HUES6 (cell line): ENCODE measurements at regions not wholly inside any gene's neighbourhood (a gene's known extent, or its start where the extent isn't known, plus 50 kb on each side); places are given as distances from the start of the nearest gene placed in this dataset.

Experiments used
- H3K27ac ChIP-seq: 2 replicates; pipeline ENCODE4 v1.7.0; 2013; ENCODE audit warnings: low read depth, mild to moderate bottlenecking, low read length, inconsistent platforms
- H3K27me3 ChIP-seq: 2 replicates; pipeline ENCODE4 v1.6.1; 2013; ENCODE audit warnings: low read length; ENCODE audit not compliant: control insufficient read depth, insufficient read depth
- H3K36me3 ChIP-seq: 2 replicates; pipeline ENCODE4 v1.6.1; 2013; ENCODE audit warnings: low read length; ENCODE audit not compliant: control insufficient read depth, insufficient read depth
- H3K4me1 ChIP-seq: 2 replicates; pipeline ENCODE4 v1.6.1; 2013; ENCODE audit warnings: low read length; ENCODE audit not compliant: control insufficient read depth, insufficient read depth
- H3K4me3 ChIP-seq: 2 replicates; pipeline ENCODE4 v1.5.1; 2013; ENCODE audit warnings: low read depth, low read length
- H3K9ac ChIP-seq: one replicate; pipeline ENCODE4 v1.6.1; 2013; ENCODE audit warnings: mild to moderate bottlenecking, low read length
- H3K9me3 ChIP-seq: 2 replicates; pipeline ENCODE4 v1.6.1; 2013; ENCODE audit warnings: low read depth, low read length; ENCODE audit not compliant: control insufficient read depth, insufficient read depth

DNA sequence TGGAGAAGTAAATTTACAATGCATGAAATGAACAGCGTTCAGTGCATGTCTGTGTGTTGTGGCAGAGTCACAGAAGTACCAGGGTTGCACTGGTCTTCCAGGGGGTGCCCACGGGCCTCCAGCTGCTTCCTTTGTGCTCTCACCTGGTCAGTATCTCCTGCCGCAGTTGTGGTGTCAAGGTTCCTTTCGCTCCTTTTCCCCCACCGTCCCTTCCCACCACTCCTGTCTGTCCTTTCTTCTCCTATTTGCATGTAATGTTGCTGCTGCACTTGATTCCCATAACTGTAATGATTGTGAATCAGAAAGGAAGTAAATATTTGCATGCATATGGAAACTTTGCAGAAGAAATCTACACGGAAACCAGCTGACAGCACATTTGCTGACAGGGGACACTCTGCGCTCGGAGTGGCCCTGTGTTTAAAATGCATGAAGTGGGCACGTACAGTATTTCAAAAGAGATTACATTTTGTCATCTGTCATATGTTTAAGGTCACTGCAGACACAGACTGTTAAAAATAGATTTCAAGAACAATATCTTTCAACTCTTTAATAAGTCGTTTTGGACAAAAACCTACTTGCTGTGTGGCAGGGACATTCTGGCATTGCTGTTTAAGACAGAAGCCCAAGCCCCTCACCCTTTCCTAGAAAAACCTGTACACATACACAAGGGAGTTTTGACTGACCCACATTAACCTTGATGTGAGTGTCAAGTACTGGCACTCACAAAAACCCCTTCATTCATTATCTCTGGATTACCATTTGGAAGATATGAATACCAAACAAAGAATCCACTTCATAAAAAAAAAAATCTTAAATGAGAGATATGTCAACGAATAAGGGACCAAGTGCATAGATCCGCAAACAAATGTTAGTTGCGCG lies 336.7 kb upstream of the KLF6 start:
- H3K36me3 ChIP-seq, result no peaks in the 10 kb centered on the region
- no peaks in the 10 kb centered on the region for H3K4me1 ChIP-seq
- no peak overlapping the region for H3K27ac ChIP-seq
- no peaks in the 10 kb centered on the region for H3K27me3 ChIP-seq
- peaks cover 12% of the 10 kb centered on the region for H3K9me3 ChIP-seq
- no peak overlapping the region for H3K4me3 ChIP-seq
- H3K9ac ChIP-seq, result no peak overlapping the region

DNA sequence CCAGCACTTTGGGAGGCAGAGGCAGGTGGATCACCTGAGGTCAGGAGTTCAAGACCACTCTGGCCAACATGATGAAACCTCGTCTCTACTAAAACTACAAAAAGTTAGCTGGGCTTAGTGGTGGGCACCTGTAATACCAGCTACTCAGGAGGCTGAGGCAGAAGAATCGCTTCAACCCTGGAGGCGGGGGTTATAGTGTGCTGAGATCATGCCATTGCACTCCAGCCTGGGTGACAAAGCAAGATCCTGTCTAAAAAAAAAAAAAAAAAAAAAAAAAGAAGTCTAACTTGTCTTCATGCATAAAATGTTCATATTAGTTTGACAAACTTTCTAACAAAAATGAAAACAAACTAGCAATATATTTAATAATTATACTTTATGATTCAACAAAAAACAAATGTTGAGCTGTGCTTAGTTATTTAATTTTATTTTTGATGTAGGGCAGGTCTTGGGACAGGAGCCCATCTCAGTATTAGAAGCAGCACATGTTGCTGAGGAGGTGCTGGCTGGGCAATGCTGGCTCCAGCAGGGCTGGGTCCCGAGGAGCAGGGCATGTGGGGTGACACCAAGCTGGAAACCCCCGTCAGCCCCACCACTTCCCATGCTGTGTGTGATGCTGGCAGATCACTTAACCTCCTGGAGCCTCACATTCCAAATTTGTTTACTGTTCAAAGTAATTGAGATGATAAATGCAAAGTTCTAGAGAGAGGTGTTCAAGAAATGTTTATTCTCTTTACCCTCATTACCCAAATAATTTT lies 335.3 kb upstream of the KLF6 start:
- H3K4me1 ChIP-seq, result no peaks in the 10 kb centered on the region
- H3K27ac ChIP-seq, result no peak overlapping the region
- H3K9ac ChIP-seq, result no peak overlapping the region
- H3K4me3 ChIP-seq, result no peak overlapping the region
- H3K36me3 ChIP-seq, result no peaks in the 10 kb centered on the region
- H3K9me3 ChIP-seq, result 0 out of 2 replicates have a peak, but pooled peaks cover 4% of the 10 kb centered on the region
- H3K27me3 ChIP-seq, result no peaks in the 10 kb centered on the region

GRCh38 chr10:4119107-4119506 lies 334.1 kb upstream of the KLF6 start:
- Histone ChIP-seq H3K9me3 (no peaks in the 10 kb centered on the region), H3K27ac (no peak overlapping the region), H3K4me1 (no peaks in the 10 kb centered on the region), H3K36me3 (no peaks in the 10 kb centered on the region), H3K9ac (no peak overlapping the region), H3K27me3 (no peaks in the 10 kb centered on the region), H3K4me3 (no peak overlapping the region)

GRCh38 chr10:4117604-4118003 lies 332.6 kb upstream of the KLF6 start:
- Histone ChIP-seq H3K9me3 (no peaks in the 10 kb centered on the region), H3K27me3 (no peaks in the 10 kb centered on the region), H3K4me1 (no peaks in the 10 kb centered on the region), H3K27ac (no peak overlapping the region), H3K36me3 (no peaks in the 10 kb centered on the region), H3K9ac (no peak overlapping the region), H3K4me3 (no peak overlapping the region)

GRCh38 chr10:4111643-4112042 lies 326.6 kb upstream of the KLF6 start:
- H3K9me3 ChIP-seq, result no peaks in the 10 kb centered on the region
- no peak overlapping the region for H3K9ac ChIP-seq
- H3K27ac ChIP-seq, result no peak overlapping the region
- H3K27me3 ChIP-seq, result no peaks in the 10 kb centered on the region
- H3K36me3 ChIP-seq, result no peaks in the 10 kb centered on the region
- no peaks in the 10 kb centered on the region for H3K4me1 ChIP-seq
- no peak overlapping the region for H3K4me3 ChIP-seq

- Histone ChIP-seq H3K9me3 (peaks cover 8% of the 10 kb centered on the region; the same call in 1 of the 2 replicates), H3K36me3 (no peaks in the 10 kb centered on the region), H3K4me3 (no peak overlapping the region), H3K4me1 (no peaks in the 10 kb centered on the region), H3K27ac (no peak overlapping the region), H3K9ac (no peak overlapping the region), H3K27me3 (no peaks in the 10 kb centered on the region)
These were observed 324.5 kb upstream of the KLF6 start for GRCh38 chr10:4109469-4109868.

DNA sequence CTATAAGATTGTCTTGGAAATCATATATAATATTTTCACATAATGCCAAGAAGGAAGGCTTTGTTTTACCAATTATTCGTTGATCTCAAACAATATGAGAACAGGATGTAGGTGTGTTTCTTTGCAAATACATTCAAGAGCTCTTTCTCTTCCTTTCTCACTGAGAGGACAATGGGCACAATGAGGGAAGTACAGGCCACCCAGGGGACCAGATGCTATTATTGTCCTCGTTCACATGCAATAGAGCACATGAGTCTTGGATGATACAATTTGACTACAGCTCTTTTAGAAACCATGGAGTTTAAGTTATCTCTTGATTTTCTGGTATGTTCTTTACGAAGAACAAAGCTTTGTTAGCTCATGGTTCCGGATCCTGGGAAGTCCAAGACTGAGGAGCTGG lies 323.7 kb upstream of the KLF6 start:
- no peak overlapping the region for H3K27ac ChIP-seq
- H3K36me3 ChIP-seq, result no peaks in the 10 kb centered on the region
- no peaks in the 10 kb centered on the region for H3K4me1 ChIP-seq
- peaks cover 8% of the 10 kb centered on the region; the same call in 1 of the 2 replicates for H3K9me3 ChIP-seq
- no peak overlapping the region for H3K9ac ChIP-seq
- no peak overlapping the region for H3K4me3 ChIP-seq
- no peaks in the 10 kb centered on the region for H3K27me3 ChIP-seq

DNA sequence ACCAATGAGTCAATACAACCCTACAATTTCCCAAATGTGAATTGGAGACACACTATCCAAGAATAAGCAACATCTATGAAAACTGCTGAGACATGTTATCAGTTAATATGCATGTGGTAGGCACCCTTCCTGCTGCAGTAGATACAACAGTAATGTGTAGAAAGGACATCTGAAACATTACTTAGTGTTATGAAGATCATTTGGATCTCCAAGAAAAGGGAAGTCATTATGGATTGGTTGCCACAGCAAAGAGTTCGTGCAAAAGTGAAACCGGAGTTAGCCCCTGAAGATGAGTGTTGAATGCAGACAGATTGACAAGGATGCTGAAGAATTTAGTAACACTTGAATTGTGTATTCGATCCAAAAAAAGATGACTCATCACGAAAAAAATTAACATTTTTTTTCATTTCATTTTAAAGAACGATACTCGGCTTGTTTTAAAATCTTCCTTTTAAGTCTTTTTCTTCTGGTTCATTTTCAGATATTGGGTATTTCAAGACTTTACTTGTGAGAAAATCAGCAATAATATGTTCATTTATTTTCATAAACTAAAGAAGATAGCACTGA lies 322.4 kb upstream of the KLF6 start:
- Histone ChIP-seq H3K27me3 (no peaks in the 10 kb centered on the region), H3K4me1 (no peaks in the 10 kb centered on the region), H3K27ac (no peak overlapping the region), H3K36me3 (no peaks in the 10 kb centered on the region), H3K4me3 (no peak overlapping the region), H3K9me3 (peaks cover 8% of the 10 kb centered on the region; the same call in 1 of the 2 replicates), H3K9ac (no peak overlapping the region)

GRCh38 chr10:4103603-4104002 lies 318.6 kb upstream of the KLF6 start:
- peaks cover 8% of the 10 kb centered on the region; the same call in 1 of the 2 replicates for H3K9me3 ChIP-seq
- no peak overlapping the region for H3K27ac ChIP-seq
- H3K4me1 ChIP-seq, result no peaks in the 10 kb centered on the region
- no peaks in the 10 kb centered on the region for H3K27me3 ChIP-seq
- H3K4me3 ChIP-seq, result no peak overlapping the region
- no peak overlapping the region for H3K9ac ChIP-seq
- H3K36me3 ChIP-seq, result no peaks in the 10 kb centered on the region

DNA sequence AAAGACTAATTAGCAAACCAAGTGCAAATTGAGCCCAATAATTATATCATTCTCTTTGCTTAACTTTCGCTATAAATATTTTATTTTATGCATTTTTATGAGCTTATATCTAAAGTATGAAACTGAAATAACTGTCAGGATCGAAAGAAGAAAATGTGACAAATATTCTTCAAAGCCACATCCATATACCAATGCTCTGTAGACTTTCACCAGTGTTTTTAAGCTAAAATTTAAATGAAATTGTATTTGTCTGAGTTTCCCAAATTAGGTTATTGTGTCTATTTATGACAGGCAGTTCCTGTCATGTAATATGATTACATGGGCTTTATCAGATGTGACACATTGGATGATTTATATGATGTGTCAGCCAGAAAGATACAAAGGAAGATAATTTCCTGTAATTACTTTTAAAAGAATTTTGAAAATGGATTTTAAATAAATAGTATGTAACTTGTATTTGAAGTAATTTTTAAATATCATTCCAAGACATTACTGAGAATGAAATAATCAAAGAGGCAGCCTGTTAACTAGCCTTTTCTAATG lies 317.9 kb upstream of the KLF6 start:
- H3K4me1 ChIP-seq, result no peaks in the 10 kb centered on the region

More for the DNA sequence above, 317.9 kb upstream of the KLF6 start:
- Histone ChIP-seq H3K9me3 (peaks cover 8% of the 10 kb centered on the region; the same call in 1 of the 2 replicates), H3K4me3 (no peak overlapping the region), H3K27me3 (no peaks in the 10 kb centered on the region), H3K9ac (no peak overlapping the region), H3K36me3 (no peaks in the 10 kb centered on the region), H3K27ac (no peak overlapping the region)
